SU-DHL-6 (cell line): ENCODE measurements at regions not wholly inside any gene's neighbourhood (a gene's known extent, or its start where the extent isn't known, plus 50 kb on each side); places are given as distances from the start of the nearest gene placed in this dataset.

Experiments
- H2AFZ ChIP-seq: fragments of 200-600 bp; sonication (generic); 2 replicates; pipeline ENCODE4 v1.6.1; 2014; ENCODE audit warnings: low read depth, mild to moderate bottlenecking, moderate library complexity, mixed read lengths, antibody characterized with exemption, low read length; ENCODE audit not compliant: severe bottlenecking
- H3F3A ChIP-seq: fragments of 200-600 bp; shearing (Covaris generic); 2 replicates; pipeline ENCODE4 v1.6.0; 2016; ENCODE audit warnings: antibody characterized with exemption, mild to moderate bottlenecking; ENCODE audit not compliant: insufficient read depth
- H3K27ac ChIP-seq: fragments of 200-600 bp; sonication (generic); 2 replicates; pipeline ENCODE4 v1.5.1; 2016; ENCODE audit warnings: low read depth, mild to moderate bottlenecking, low read length, moderate library complexity, mixed read lengths
- H3K27me3 ChIP-seq: fragments of 200-600 bp; sonication (generic), shearing (Covaris generic); 2 replicates; pipeline ENCODE4 v1.6.0; 2014; ENCODE audit warnings: mild to moderate bottlenecking, low read length
- H3K36me3 ChIP-seq: fragments of 200-600 bp; sonication (generic); 2 replicates; pipeline ENCODE4 v1.6.1; 2014; ENCODE audit warnings: mild to moderate bottlenecking, low read length, mixed read lengths
- H3K4me2 ChIP-seq: fragments of 300-600, 200-600 bp; shearing (Covaris generic), sonication (generic); 2 replicates; pipeline ENCODE4 v1.6.0; 2014; ENCODE audit warnings: low read length, low read depth, mild to moderate bottlenecking; ENCODE audit not compliant: poor library complexity, severe bottlenecking
- H3K4me3 ChIP-seq: fragments of 200-600 bp; sonication (generic); 2 replicates; pipeline ENCODE4 v1.5.1; 2014; ENCODE audit warnings: antibody characterized with exemption, low read length, mild to moderate bottlenecking, mixed read lengths; ENCODE audit not compliant: insufficient read depth, poor library complexity, severe bottlenecking
- H3K79me2 ChIP-seq: fragments of 200-600 bp; sonication (generic); 2 replicates; pipeline ENCODE4 v1.6.1; 2014; ENCODE audit warnings: mild to moderate bottlenecking, low read length, moderate library complexity; ENCODE audit not compliant: insufficient read depth
- H3K9ac ChIP-seq: fragments of 200-600 bp; sonication (generic); 2 replicates; pipeline ENCODE4 v1.7.0; 2014; ENCODE audit warnings: mild to moderate bottlenecking, low read length
- H3K9me2 ChIP-seq: fragments of 200-600 bp; sonication (generic); replicated peaks from 2 replicates; pipeline ENCODE4 v1.6.1; 2014; ENCODE audit warnings: low read length; ENCODE audit not compliant: insufficient read depth
- H3K9me3 ChIP-seq: fragments of 200-600 bp; sonication (generic); 2 replicates; pipeline ENCODE4 v1.6.1; 2014; ENCODE audit warnings: low read length, mixed read lengths; ENCODE audit not compliant: insufficient read depth
- H4K20me1 ChIP-seq: fragments of 200-600 bp; sonication (generic); 2 replicates; pipeline ENCODE4 v1.6.1; 2014; ENCODE audit warnings: low read depth, mild to moderate bottlenecking, antibody characterized with exemption, low read length, moderate library complexity, mixed read lengths
- CTCF ChIP-seq: fragments of 200-600 bp; sonication (generic); IDR thresholded peaks from one replicate; pipeline ENCODE4 v1.5.1; 2017; ENCODE audit warnings: antibody characterized with exemption, mild to moderate bottlenecking, low read length, moderate library complexity; ENCODE audit not compliant: insufficient read depth, poor library complexity, severe bottlenecking
- EZH2phosphoT487 ChIP-seq: fragments of 200-600 bp; sonication (generic), shearing (Covaris generic); conservative IDR thresholded peaks from 2 replicates; pipeline ENCODE4 v1.6.1; 2018; ENCODE audit warnings: mild to moderate bottlenecking, antibody characterized with exemption, low read length, moderate library complexity, mixed read lengths

DNA sequence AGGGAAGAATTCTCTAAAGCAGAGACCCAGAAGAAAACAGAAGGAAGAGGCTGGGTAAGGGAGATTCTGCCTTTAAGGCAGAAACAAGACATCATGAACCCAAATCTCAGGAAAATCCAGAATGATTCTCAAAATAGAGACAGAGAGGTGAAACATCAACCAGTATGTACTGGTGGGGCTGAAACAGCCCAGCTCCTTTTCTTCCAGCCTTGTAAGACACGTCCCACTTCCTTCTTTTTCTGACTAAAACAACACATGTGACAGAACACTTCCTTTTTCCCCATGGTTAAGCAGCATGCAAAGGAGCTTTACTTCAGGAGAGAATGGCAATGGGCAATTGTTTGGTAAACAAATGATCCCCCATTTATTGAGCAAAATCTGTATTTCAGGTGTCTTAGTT lies 230.8 kb upstream of the NR4A3 start:
- H3K9ac ChIP-seq, result no peak overlapping the region
- H3K27me3 ChIP-seq, result no peaks in the 10 kb centered on the region
- no peak overlapping the region for H2AFZ ChIP-seq
- TF ChIP-seq EZH2phosphoT487, result no peak
- TF ChIP-seq CTCF, result no peak
- H3K4me3 ChIP-seq, result no peak overlapping the region
- no peaks in the 10 kb centered on the region for H3F3A ChIP-seq
- no peaks in the 10 kb centered on the region for H3K9me2 ChIP-seq
- no peak overlapping the region for H3K4me2 ChIP-seq
- no peaks in the 10 kb centered on the region for H4K20me1 ChIP-seq
- H3K9me3 ChIP-seq, result no peaks in the 10 kb centered on the region
- H3K79me2 ChIP-seq, result no peaks in the 10 kb centered on the region
- H3K27ac ChIP-seq, result no peak overlapping the region
- no peaks in the 10 kb centered on the region for H3K36me3 ChIP-seq

DNA sequence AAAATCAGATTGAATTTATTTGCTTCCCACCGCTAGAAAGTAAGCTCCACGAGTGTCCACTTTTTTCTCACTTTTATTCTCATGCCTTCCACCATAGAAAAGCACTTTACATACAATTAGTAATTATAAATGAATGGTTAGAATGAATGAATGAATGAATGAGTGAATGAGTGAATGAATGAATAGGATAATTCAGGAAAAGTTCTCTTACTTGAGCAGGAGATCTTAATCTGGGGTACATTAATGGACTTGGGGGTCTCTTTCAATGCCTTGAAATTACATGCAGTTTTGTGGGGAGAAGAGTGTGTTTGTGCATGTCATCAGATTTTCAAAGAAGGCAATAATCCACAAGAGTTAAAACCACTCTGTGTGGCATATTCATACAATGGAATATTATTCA lies 229.9 kb upstream of the NR4A3 start:
- Histone ChIP-seq H2AFZ (no peak overlapping the region), H3K27me3 (no peaks in the 10 kb centered on the region), H3K9ac (no peak overlapping the region), H3K9me2 (no peaks in the 10 kb centered on the region), H3K4me3 (no peak overlapping the region), H3K9me3 (no peaks in the 10 kb centered on the region), H3K79me2 (no peaks in the 10 kb centered on the region), H3K4me2 (no peak overlapping the region), H3K36me3 (no peaks in the 10 kb centered on the region), H4K20me1 (no peaks in the 10 kb centered on the region), H3K27ac (no peak overlapping the region), H3F3A (no peaks in the 10 kb centered on the region)
- TF ChIP-seq EZH2phosphoT487, result no peak
- TF ChIP-seq CTCF, result no peak

GRCh38 chr9:99592834-99593574 lies 228.7 kb upstream of the NR4A3 start:
- Histone ChIP-seq H3K9me3 (no peaks in the 10 kb centered on the region), H3K9me2 (no peaks in the 10 kb centered on the region), H3K79me2 (no peaks in the 10 kb centered on the region), H2AFZ (no peak overlapping the region), H3K4me2 (no peak overlapping the region), H3K4me3 (no peak overlapping the region), H3K27ac (no peak overlapping the region), H3K9ac (no peak overlapping the region), H3K27me3 (no peaks in the 10 kb centered on the region), H3K36me3 (no peaks in the 10 kb centered on the region), H4K20me1 (no peaks in the 10 kb centered on the region), H3F3A (no peaks in the 10 kb centered on the region)
- TF ChIP-seq EZH2phosphoT487, result no peak
- TF ChIP-seq CTCF, result no peak
